D341Med (cell line): ENCODE measurements at regions not wholly inside any gene's neighbourhood (a gene's known extent, or its start where the extent isn't known, plus 50 kb on each side); places are given as distances from the start of the nearest gene placed in this dataset.
A peak's percentile ranks its signal among the peaks of the same experiment; 100 is the strongest.

Experiments
- DNase-seq: peaks from one replicate; pipeline ENCODE4 v3.0.0; 2012; ENCODE audit warnings: low spot score

DNA sequence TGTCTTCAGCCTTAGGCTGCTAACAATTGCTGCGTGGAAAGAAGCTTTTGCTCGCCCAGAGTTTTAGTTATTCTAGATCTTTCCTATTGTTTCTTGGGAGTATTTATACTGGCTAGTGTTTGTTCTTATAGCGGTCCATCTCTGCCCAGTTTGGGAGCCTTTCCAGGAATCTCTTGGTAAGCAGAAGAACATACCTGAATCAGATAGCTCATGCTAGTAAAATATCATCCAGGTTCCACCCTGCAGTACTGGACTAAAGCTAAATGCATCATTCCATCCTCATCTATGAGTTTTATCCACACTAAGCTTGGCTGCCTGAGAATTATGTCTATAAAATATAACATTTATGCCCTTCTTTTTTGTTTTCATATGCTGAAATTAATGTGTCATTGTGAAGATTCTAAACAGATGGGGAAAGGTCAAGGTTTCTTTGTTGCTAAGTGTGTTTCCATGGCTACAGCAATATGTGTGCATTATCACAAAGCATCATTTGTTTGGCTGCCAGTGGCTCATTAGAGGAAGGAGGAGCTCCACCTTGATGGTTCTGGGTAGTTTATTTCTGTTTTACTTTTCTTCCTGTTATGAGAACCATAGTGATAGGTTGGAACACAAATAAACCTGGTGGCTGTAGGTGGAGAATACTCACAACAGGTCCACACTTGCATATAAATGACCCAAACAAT, 182.8 kb downstream of the PIK3C3 start:
- no peak for DNase-seq

DNA sequence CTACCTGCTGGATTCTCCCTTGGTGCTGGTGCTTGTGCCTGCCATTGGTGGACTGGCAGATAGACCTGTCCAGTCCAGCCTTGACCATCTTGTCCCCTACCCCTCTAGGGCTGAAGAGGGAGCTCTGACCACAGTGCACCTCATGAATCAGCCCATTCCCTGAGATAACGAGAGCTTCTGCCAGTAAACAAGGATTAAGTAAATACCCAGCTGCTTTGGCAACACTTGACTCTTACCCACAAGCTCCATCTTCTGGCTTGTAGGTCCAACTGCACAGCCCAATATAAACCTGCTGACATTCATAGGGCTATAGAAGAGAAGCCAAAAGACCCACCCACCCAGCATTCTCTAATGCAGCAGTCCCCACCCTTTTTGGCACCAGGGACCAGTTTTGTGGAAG, 186.4 kb downstream of the PIK3C3 start:
- peak; percentile 69 for DNase-seq

DNA sequence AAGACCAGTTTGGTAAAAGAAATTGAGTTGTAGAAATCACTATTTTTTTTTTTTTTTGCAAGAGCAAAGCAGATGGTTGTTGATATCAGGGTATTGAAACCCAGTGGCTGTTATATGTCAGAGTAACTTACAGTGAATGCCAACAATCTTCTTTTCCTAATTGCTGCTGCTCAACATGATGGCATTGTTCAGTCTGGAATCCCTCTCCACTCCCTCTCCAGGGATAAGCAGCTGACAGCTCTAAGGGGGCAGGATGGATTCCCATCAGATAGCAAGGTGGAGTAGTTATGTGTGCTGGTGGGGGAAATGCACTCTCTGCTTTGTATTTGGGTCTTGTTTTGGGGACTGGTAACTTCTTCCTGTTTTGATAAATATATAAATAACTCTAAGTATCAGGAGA, 200.0 kb downstream of the PIK3C3 start:
- peak; percentile 54 for DNase-seq

DNA sequence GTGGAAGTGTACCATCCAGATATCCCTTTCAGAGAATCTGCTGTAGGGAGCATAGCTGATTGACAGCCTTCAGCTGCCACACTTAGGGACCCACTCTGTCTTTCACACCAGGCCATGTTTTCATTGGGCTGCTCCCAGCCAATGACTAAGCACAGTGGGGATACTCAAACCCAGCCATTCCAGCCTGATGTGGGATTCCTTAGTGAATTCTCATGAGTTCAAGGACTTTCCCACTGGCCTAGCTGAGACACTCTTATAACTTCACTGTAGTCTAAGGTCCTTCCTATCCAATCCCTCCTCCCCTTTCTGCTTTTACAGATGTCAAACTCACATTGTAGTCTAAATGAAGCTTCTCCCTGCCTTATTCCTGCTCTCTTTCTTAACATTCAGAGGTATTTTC, 201.2 kb downstream of the PIK3C3 start:
- DNase-seq: no peak

DNA sequence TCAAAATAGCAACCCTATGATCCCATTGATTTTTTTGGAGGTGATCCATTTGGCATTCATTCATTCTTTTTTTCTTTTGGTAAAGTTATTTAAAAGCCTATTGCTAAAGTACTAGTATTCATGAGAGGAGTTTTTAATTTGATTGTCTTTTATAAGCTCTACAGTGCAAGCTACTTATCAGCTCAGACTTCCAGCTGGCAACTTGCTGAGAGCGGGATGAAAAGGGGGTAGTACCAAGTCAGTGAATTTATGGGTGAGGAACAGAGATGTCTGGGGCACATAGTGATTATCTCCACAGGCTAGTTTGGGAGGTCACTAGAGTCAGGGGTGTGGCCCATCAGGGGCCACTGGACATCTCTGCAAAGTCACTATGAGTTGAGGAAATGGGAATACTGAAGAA, 202.4 kb downstream of the PIK3C3 start:
- DNase-seq: peak; percentile 77

DNA sequence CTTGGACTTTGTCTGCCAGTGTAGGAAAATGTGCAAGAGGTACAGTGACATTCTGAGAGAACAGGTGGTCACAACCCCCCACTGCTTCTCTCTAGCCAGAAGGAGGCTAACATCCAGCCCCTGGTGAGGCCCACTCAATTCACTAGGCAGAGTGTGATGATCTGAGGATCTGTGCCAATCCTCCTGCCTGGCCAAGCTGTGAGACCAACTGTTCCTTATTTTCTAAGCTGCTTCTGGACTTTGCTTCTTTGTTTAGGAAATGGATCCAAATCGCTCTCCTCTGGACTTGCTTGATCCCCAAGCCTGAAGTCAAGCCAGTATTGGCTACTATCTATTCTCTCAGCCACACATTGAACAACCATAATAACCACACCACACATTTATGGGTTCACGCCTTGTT, 202.8 kb downstream of the PIK3C3 start:
- peak; percentile 82 for DNase-seq

DNA sequence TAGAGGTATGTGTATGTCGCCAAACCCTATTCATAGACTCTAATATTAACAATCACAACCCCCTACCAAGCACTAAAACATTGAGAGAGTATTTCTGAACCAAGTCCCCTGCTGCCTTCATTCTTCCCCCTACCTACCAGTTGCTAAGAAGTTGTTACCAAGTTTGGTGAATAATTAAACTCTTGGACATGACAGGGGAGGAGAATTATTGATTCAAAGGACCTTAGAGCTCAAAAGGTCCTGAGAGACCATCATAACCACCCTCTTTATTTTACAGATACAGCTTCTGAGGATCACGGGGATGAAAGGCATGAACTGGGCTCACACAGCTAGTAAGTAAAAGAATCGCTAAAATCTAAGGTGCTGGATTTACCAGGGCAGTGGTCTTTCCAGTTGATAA, 204.1 kb downstream of the PIK3C3 start:
- DNase-seq: no peak

DNA sequence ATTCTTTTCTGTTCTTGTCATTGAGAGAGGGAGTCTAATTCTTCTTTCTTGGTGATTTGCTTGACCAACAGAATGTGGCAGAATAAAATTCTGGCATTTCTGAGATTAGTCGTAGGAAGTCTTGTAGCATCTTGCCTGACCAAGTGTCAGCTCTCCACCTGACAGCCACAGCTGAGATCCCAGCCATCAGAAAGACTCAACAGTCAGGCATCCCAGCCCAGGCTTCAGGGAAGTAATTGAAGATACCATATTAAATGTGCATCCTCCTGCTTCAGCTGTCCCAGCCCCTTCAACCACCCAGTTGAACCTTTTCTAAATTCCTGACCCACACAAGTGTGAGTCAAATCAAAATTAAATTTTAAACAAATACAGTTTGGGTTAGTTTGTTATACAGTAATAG, 208.3 kb downstream of the PIK3C3 start:
- no peak for DNase-seq

DNA sequence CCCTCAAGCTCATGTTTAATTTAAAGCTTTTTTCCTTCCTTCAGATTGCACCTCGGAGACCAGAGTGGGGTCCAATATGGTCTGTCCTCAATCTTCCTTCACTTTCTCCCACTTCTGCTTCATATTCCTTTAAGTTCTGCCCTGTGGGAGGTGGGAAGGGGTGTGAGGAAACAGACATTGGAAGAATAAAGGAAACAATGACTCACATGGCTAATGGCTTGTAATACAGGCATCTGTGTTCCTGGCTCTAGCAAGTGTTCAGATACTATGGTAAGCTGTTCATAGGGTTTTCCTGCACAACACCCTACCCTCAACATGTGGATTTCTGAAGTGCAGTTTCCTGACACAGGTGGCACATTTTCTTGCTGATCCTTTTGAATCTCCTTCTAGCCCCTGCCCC, 209.5 kb downstream of the PIK3C3 start:
- no peak for DNase-seq

DNA sequence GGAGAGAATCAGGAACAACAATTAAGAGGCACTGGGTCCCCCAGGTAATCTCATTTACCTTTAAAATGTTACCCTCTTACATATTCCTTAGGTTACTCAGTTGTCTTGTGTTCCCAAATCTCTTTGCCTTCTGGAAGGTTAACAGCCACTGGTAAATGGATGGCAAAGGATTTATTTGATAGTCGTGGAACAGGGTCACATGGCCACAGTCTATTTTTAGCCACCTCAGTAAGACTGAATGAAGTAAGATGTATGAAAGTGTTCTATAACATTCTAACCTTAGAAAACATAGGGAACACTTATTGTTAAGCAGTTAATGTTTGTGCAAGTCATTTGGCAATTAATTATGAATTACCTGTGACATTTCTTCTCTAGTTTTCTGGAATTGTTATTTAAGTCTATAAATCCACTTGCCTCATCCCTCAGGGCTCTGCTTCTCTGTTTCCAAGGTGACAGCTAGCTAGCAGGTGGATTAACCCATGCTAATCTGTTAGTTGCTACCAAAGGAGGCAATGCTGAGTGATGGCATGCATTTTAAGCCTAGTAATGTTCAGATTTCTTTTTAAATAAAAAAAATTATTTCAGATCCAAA, 211.0 kb downstream of the PIK3C3 start:
- DNase-seq: peak; percentile 49

DNA sequence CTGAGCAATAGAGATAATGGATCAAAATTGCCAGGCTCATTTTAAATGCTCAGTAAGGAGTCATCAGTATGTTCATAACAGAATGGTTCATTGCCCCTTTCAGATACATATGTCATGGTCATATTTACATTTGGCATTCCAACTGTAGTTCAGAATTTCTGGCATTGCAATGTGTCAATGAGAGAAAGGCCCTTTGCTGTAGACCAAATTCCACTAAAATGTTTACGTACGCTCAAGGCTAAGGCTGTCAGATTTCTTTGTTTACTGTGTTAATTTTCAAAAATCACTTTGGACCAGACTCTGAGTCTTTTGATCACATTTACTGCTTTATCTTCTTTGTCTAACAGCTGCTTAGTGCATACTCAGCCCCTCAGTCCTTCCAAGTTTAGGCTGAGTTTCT, 213.5 kb downstream of the PIK3C3 start:
- no peak for DNase-seq

DNA sequence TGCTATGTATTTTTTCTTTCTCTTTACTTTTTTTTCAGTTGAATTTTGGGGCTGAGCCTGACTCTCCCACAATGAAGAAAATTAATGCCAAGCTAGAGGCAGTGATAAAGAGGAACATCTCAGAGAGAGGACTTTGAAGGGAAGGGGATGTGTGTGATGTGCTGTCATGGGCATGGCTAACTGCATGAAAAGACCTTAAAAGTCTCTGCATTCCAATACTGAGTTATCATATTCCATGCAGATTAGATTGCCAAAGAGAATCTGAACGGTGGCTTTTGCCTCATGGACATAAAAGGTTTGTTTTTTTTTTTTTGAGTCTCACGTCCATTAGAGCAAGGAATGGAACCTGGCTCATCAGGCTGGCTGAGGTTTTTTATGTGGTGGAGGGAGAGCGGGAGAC, 213.9 kb downstream of the PIK3C3 start:
- DNase-seq: no peak

DNA sequence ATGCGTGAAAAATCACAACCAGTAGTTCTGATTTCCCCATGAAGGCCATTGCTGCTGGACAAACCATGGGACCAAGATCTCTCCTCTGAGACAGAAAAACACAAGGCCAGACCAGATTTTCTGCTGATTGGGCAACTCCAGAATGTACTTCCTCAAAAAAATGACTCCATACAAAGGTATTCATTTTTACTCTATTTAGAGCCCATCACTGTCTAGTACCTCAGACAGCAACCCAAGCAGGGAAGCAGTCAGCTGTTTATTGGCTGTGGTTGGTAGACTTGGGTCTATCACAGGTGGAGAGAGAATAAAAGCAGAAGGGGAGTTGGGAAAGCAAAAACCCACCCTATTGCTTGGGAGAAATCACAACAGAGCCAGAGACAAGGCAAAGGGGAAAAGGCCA, 219.9 kb downstream of the PIK3C3 start:
- no peak for DNase-seq

DNA sequence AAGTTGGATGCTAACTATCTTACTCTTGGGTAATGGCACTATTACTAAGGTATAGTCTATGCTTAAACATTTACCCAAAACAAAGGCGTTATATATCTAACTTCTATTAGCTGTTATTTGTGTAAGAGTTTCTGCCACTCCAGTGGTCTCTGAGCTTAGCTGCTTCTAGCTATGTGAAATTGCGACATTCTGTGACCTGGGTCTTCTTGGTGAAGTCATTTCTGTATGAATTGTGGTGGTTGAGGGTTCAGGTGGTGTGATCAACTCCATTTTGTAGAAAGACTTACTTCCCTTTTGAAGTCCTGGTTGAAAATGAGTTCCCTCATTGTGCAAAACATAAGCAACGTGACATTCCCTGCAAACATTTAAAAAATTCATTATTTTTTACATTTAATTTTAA, 221.6 kb downstream of the PIK3C3 start:
- no peak for DNase-seq

DNA sequence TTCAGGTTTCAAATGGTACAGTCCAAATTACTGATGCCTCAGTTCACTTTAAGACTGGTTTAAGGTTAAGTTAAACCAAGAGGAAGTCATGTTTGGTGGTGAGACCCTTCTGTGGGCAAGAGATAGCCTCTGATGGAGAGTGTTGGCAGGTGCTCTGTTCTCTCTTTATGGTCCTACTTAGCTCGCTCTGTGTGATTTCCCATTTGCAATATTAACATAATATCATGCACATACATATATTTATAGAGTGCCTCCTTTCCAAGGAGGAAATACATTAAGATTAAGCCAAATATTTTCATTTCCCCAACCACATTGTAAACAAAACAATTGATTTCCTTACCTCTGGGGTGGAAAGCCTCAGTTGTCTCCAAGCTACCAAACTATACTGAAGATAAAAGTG, 222.4 kb downstream of the PIK3C3 start:
- DNase-seq: no peak

DNA sequence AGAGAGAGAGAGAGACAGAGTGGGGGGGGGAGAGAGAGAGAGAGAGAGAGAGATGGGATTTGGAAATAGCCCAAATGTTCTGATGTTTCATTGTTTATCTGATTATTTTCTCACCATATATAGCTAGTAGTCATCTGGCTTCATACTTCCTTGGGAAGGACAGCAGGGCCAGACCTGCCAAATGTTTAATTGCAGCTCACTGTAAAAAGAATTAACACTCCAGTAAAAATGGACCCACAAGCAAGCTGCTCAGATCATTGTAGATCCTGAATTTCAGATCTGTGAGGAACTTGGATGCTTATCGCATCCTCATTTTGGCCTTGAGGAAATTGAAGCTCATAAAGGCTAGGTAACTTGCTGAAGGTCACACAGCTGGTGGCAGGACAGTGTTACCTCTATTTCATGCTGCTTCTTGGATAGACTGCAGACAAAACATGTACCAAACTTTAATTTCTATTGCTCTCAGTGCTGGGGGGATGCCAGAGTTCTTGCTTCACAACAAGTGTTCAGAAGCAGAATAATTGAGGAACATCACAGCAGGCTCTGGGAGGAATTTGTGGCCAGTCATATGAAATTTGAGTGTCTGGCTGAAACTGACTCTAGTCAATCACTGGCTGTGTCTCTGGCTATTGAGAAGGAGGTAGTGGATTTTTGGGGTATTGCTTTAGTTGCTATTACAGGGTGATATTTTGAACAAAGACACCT, 223.5 kb downstream of the PIK3C3 start:
- DNase-seq: no peak

DNA sequence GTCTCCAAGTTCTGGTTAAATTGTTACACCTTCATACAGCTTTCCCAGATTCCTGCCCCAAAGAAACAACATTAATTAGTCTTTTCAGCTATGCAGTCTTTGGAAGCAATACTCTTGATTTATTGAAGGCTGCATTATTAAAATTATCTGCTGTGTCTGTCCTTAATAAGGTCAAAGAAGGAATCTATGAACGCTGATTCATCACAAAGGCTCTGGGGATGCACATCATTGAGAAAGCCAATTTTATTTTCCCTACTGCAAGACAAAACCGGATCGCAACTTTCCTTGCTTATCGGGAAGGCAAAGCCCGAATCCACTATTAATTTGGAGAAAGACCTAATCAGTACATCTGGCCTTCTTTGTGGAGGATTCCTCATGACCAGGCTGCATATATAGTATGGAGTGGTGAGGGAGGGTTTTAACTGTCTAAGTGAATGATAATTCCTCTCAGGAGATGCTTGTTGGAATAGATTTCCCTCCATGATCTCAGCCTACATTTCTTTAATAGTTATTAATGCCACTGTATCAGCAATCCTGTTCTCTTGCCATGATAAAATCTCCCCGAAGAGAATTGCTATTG, 224.6 kb downstream of the PIK3C3 start:
- DNase-seq: no peak

DNA sequence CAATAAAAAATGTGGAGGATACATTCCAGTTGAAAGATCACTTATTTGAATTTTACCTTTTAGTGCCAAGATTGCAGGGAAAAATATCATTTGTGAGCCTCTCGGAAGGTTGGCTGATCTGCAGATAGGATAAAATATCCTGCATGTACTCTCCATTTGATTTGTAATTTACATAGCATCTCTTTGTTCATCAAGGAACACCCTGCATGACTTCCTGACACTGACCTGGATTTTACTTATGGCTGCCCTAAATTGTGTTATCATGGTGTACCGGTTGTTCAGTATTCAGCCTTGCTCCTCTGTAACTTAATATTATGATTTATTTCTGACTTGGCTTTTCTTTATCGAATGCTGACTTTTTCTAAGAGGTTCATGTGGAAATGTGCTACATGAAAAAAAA, 226.4 kb downstream of the PIK3C3 start:
- DNase-seq: no peak

DNA sequence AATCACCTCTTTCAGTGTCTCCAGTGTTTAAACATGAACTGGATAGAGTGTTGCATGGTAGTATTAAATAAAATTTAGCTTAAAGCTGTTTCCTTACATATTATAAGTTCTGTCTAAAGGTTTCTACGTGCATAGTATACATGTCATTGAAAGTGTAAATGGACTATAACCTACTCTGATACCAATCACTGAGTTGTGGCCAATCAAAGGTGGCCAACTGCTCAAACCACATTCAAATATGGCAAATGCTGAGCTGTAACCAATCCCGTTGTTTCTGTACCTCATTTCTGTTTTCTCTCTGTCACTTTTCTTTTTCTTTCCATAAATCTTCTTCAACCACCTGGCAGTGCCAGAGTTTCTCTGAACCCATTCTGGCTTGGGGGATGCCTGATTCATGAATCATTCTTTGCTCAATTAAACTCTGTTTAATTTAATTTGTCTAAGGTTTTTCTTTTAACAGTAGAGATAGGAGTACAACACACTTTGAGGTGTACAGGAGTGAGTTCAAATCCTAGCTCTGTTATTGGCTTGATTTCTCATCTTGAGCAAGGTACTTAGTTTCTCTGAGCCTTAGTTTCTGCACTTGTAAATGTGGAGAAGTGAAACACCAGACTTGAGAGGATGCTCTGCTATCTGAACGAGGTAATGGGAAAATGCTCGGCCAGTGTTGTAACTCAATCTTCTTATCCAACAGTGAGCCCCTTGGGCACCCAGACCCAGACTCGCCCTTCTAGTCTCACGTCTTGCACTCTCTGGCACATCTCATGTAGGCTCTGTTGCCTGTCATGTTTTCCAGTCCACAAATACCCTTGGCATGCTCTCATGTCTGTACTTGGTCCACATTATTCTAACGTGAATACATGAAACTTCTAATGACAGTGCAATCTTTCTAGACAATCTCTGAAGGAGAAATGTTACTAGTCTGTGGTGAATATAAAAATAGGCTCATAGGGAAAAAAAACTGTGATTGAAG, 228.0 kb downstream of the PIK3C3 start:
- no peak for DNase-seq

DNA sequence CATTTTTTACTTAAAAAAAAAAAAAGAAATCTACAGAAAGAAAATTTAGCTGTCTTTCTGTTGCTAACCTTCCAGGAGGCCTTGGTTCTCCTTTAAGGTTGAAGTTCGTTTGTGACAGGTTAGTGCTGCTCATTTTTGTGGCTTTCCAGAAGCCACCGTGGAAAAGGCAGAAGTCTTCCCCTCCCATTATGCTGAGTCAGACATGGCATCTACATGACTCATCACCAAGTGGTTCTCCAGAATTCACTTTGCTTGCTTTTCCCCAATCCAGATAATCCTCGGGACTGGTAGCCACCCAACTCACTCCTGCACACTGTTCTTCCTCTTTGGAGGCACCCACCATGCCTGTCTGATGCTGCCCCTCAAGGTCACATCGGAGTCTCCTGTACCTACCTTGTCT, 228.7 kb downstream of the PIK3C3 start:
- no peak for DNase-seq

DNA sequence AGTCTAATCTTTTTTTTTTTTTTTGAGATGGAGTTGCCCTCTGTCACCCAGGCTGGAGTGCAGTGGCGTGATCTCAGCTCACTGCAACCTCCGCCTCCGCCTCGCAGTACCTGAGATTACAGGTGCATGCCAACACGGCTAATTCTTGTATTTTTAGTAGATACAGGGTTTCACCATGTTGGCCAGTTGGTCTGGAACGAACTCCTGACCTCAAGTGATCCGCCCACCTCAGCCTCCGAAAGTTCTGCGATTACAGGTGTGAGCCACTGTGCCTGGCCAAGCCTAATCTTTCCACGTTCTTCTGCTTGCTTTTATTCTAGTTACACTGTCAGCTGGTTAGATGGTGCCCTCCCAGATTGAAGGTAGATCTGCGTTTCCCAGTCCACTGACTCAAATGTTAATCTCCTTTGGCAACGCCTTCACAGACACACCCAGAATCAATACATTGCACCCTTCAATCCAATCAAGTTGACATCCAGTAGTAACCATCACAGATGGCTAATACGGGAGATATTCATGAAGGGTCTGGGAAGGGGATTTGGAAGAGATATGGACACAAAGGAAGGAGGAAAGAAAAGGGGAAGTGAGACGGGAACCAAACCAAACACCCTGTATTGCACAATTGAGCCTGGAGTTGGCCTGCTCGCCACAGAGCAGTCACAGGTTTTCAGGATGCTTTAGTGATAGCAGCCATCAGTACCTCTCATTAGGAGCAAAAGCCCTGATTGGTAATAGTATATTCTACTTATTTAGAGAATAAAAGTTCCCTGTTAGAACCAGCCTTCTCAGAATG, 229.8 kb downstream of the PIK3C3 start:
- peak; percentile 59 for DNase-seq
